ENCODE measurements at regions not wholly inside any gene's neighbourhood (a gene's known extent, or its start where the extent isn't known, plus 50 kb on each side); places are given as distances from the start of the nearest gene placed in this dataset.

DNA sequence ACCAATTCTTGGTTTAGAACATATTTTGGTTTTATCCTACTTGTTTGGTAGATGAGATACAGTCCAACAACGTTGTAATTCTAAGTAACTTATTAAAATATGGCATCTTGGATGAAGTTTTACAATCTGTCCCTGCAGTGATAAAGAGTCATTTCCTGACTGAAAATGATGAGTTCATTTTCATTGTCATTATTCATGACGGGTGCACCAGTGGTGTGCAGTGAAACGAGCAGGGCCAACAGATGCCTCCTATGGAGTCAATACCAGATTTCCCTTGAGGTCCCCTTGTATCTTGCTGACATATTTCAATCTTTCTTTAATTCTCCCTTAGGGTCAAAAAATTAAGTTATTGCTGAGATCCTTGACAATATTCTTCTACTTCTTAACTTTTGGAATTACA, 438.5 kb downstream of the LRIG3 start:
- DNase-seq (ENCODE audit: low read depth in 2 of 2), result no peak

- no peak for DNase-seq (ENCODE audit: low read depth in 2 of 2)
Measured at GRCh38 chr12:58487255-58487654, 433.0 kb downstream of the LRIG3 start.

DNA sequence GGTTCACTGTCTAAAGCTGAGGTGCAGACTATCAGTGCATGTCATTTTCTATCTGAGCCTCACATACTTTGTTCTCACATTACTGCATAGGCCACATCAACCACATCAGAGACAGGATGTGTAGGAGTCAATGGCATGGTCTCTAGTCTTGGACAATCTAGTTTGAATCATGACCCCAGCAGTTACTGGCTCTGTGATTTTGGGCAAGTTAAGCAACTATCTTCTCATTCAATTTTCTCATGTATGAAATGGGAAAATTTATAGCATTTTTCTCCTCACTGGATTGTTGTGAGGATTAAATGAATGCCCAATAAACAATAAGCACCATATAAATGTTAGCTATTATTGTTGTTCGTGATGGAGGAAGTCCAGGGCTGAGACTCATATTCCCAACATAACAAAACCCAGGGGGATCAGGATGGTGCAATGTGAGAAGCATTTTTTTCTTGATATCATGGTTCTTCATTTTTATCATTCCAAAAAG, 432.6 kb downstream of the LRIG3 start:
- DNase-seq (ENCODE audit: low read depth in 2 of 2), result no peak

DNA sequence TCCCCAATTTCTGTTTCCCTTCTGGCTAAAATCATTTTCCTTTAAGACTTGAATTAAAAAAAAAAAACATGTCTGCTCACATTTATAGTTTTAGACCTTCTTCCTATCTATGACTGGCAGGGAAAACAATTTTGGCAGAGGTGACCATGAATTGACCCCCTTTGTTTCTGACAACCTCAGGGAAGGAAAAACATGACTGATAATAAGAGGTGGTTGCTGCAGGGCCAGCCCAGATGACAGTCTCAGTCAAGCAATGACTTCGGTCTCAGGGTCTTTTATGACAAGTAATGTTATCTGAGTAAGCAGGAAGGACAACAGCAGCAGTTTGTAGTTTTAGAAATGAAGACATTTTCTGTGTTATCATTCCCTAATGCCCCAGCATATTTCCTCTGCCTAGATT, 430.9 kb downstream of the LRIG3 start:
- DNase-seq (ENCODE audit: low read depth in 2 of 2), result no peak

DNA sequence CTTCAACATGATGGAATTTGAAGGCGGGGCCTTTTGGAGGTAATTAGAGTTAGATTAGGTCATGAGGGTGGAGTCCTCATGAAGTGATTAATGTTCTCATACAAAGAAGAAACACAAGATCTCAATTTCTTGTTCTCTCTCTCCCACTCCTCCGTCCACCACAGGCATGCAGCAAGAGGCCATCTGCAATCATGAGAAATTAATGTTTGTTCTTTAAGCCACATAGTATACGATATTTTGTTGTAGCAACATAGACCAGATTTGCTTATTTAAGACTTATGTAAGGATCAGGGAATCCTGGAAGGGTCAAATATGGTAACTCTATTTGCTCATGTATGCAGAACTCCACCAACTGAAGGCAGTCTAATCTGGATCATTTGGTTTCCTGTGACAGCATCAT, 429.0 kb downstream of the LRIG3 start:
- no peak for DNase-seq (ENCODE audit: low read depth in 2 of 2)

DNA sequence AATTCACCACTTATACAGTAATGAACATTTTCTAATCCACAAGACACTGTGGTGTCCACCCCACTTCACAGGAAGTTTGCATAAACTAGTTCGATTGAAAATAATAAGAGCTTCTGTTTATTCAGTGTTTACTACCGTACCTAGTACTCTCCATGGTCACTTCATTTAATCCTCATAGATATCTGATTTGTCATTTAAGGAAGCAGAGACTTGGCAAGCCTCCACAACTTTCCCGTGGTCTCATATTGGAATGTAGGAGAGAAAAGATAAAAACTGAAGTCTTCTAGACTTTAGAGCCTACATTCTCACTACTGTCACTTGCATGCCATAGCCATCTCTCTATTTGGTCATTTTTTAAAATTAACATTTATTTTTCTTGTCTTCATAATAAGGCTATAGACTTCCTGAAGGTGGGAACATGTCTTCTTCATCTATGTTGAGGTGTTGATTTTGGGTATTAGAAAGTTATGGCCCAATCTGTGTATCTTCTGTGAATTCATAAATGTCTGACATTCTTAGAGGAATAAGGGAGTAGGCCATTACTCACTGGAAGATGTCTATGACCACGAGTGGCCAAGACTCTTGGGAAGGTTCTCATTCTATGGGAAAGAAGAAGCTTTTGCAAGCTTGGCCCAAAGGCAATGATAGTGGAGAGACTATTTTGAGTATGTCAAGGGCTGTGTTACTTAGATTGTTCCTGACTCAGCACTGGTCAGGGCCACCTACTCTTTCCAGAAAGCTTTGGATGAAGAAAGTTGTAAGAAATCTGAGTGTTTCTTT, 423.7 kb downstream of the LRIG3 start:
- no peak for DNase-seq (ENCODE audit: low read depth in 2 of 2)

- DNase-seq (ENCODE audit: low read depth in 2 of 2), result no peak
Measured at GRCh38 chr12:58500399-58500798, 419.9 kb downstream of the LRIG3 start.

DNA sequence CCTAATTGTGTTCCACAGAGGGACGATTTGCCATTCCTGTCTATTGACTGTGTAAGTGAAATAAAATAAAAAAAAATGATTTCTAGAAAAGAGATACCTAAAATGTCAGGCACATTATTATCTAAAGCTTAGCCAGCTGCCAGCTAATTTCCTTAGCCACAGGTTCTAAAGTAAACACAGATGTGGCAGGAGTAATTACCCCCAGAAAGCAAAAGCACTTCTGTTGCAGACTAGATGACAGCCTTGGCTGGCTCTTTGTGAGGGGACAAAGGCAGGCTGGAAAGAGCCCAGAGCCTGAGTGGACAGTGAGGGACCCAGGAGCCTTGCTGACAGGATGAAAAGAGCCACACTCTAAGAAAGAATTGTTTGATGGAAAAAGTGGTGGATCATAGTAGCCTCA, 418.1 kb downstream of the LRIG3 start:
- DNase-seq (ENCODE audit: low read depth in 2 of 2), result no peak

- DNase-seq (ENCODE audit: low read depth in 2 of 2), result no peak
Measured at GRCh38 chr12:58502841-58503240, 417.5 kb downstream of the LRIG3 start.

GRCh38 chr12:58503731-58504130, 416.6 kb downstream of the LRIG3 start:
- DNase-seq (ENCODE audit: low read depth in 2 of 2), result no peak

- DNase-seq (ENCODE audit: low read depth in 2 of 2), result no peak
Measured at GRCh38 chr12:58504143-58504938, 416.0 kb downstream of the LRIG3 start.

GRCh38 chr12:58509116-58509885, 411.0 kb downstream of the LRIG3 start:
- DNase-seq (ENCODE audit: low read depth in 2 of 2), result no peak

DNA sequence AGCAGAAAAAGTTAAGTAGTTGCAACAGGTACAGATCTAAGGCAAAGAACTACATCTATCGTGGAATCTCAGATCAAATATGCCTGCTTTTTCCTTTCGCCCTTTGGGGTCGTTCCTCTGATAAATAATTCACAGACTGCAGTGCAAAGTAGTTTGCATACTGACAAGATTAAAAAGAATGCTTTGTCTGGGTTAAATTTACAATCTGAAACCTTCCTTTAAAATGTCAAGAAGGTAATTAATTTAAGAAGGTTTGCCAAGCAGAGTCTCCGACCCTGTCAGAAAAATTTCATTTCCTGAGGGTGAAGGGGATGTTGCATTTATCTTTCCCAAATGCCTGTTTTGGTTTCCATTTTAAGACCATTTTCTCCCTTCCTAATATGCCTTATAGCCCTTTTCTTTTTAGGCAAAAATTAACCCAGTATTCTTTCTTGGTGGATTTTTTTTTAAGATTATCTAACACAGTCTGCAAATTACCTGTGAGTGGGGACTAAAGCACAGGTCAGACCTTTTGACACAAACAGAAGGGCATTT, 406.9 kb downstream of the LRIG3 start:
- no peak for DNase-seq (ENCODE audit: low read depth in 2 of 2)

- DNase-seq (ENCODE audit: low read depth in 2 of 2), result no peak
Measured at GRCh38 chr12:58513852-58514251, 406.5 kb downstream of the LRIG3 start.

DNA sequence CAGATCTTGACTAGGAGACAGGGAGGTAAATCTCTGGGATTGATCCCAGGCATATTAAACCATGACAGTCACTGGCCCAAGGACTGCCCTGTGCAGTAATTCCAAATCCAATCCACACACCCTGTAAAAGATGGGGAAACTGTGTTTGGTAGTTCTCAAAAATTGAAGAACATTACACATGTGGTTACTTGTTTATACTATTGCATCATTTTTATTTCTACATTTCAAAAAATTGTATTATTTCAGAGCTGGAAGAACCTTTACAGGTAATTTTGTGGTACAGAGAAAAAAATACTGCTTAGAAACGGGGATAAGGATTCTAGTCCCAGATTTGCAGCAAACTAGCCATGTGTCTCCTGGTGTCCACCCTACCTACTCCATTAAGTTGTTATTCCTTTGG, 400.5 kb downstream of the LRIG3 start:
- DNase-seq (ENCODE audit: low read depth in 2 of 2), result no peak

- DNase-seq (ENCODE audit: low read depth in 2 of 2), result no peak
Measured at GRCh38 chr12:58521152-58521551, 399.2 kb downstream of the LRIG3 start.

- no peak for DNase-seq (ENCODE audit: low read depth in 2 of 2)
Measured at GRCh38 chr12:58521796-58522195, 398.5 kb downstream of the LRIG3 start.

DNA sequence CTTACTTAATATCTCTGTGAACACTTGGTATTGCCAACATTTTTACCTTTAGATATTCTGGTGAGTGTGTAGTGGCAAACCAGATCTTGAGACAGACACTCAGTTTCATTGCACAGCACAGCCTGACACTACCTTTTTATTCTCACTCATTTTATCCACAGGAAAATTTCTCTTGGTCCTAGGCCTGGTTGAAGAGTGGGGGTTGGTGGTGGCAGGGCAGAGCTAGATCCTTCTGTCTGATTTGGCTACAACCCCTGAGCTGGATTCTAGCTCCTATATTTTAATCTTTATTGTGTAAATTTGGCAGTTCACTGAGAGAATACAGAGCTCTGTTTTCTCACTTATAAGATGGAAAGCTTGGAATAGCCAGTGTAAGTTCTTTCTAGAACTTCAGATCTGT, 396.9 kb downstream of the LRIG3 start:
- DNase-seq (ENCODE audit: low read depth in 2 of 2), result no peak

DNA sequence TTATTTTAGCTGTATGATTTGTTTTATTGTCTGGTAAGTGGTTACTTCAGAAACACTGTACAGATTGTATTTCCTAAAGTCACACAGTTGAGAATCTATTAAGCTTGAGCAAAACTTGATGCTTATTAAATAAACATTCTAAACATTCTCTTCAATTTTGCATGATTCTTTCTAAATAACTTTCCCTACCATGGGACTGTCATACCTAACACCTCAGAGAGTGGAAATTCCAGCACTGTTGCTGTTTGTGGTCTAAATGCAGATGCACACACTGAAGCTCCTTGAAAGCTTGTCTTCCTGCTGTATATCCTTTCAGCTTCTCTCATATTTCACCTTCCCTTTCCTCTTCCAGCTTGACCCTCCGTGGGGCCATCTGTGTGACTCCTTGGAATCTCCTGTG, 392.0 kb downstream of the LRIG3 start:
- no peak for DNase-seq (ENCODE audit: low read depth in 2 of 2)

DNA sequence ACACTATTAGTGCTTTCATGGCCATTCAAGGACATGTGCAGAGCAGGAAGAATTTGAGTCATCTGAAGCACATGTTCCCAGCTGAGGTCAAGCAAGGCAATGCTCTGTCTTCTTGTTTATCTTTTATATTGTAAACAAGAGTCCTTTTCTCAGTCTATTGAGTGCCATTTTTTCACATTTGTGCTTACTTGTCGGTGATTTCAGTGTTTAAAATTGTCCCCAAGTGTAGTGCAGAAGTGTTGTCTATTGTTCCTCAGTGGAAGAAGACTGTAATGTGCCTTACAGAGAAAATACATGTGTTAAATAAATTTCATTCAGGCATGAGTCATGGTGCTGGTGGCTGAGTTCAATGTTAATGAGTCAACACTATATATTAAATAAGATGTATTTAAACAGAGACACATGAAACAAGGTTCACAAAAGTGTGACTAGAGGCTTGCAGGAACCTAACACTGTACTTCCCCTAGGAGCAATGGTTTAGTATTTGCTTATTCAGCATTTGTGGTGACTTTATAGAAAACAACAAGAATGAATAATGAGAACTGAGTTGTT, 391.1 kb downstream of the LRIG3 start:
- DNase-seq (ENCODE audit: low read depth in 2 of 2), result no peak

GRCh38 chr12:58529897-58530741, 390.2 kb downstream of the LRIG3 start:
- no peak for DNase-seq (ENCODE audit: low read depth in 2 of 2)
